Stomach (tissue), 4 donors: ENCODE measurements at regions not wholly inside any gene's neighbourhood (a gene's known extent, or its start where the extent isn't known, plus 50 kb on each side); places are given as distances from the start of the nearest gene placed in this dataset.

Source experiments
- CTCF ChIP-seq, 7 experiments: fragments of 450-650 bp in 4 of 7; fragments of 200-600 bp in 3 of 7; sonication (generic) in 3 of 7; IDR thresholded peaks; one replicate each; pipeline ENCODE4 v1.5.1; 2016 to 2019; ENCODE audit warnings: antibody characterized with exemption in 7 of 7, control low read depth in 2 of 7, mild to moderate bottlenecking in 1 of 7
- POLR2A ChIP-seq, 4 donors: fragments of 450-650 bp; IDR thresholded peaks; one replicate each; pipeline ENCODE4 v1.6.1; 2016; ENCODE audit warnings: antibody characterized with exemption in 4 of 4, control low read depth in 2 of 4, mild to moderate bottlenecking in 1 of 4, moderate library complexity in 1 of 4

DNA sequence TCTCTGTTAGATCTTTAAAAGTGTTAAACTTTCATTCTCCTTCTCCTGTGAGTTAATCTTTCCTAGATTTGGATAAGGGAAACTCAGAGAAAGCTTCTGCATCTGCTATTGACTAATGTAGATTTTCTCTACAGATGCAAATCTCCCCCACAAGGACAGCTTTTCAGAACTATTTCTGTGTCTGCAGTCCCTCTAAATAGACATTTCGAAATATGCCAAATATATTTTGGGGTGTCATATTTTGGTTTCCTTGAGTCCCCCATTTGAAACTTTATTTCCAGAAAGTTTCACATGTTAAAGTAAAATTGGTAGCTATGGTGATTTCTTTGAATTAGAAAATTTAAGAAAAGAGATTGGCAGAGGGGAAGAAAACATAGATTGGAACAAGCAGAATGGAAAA lies 852.3 kb upstream of the ALCAM start:
- TF ChIP-seq POLR2A (IDR thresholded peaks at IDR 0.05) (no peak), CTCF (IDR thresholded peaks at IDR 0.05) (no peak)
